GM23338 (cell line): ENCODE measurements at regions not wholly inside any gene's neighbourhood (a gene's known extent, or its start where the extent isn't known, plus 50 kb on each side); places are given as distances from the start of the nearest gene placed in this dataset.

ENCODE experiments used
- ATAC-seq: fragments of 200-7000 bp; cut with Tn5 transposase; 3 replicates; pipeline ENCODE4 v1.9.1; 2020
- DNase-seq: peaks from one replicate; pipeline ENCODE4 v3.0.0-alpha.2; 2015; ENCODE audit warnings: low spot score
- H2AFZ ChIP-seq: fragments of 200-600 bp; sonication (generic); 2 replicates; pipeline ENCODE4 v1.8.0; 2016; ENCODE audit warnings: antibody characterized with exemption, mild to moderate bottlenecking, moderate library complexity
- H3F3A ChIP-seq: fragments of 200-600 bp; sonication (generic); replicated peaks from 2 replicates; pipeline ENCODE4 v1.8.0; 2017; ENCODE audit warnings: antibody characterized with exemption, mixed run types, low read depth
- H3K27ac ChIP-seq: fragments of 200-600 bp; sonication (generic); 2 replicates; pipeline ENCODE4 v1.6.1; 2016; ENCODE audit warnings: low read depth
- H3K27me3 ChIP-seq: fragments of 200-600 bp; sonication (generic); 2 replicates; pipeline ENCODE4 v1.8.0; 2016; ENCODE audit warnings: mild to moderate bottlenecking, mixed run types, moderate library complexity; ENCODE audit not compliant: insufficient read depth
- H3K36me3 ChIP-seq: fragments of 200-600 bp; sonication (generic); 2 replicates; pipeline ENCODE4 v1.8.0; 2016; ENCODE audit warnings: mild to moderate bottlenecking; ENCODE audit not compliant: insufficient read depth
- H3K4me1 ChIP-seq: fragments of 200-600 bp; sonication (generic); 2 replicates; pipeline ENCODE4 v1.8.0; 2016; ENCODE audit warnings: mild to moderate bottlenecking, moderate library complexity; ENCODE audit not compliant: insufficient read depth
- H3K4me2 ChIP-seq: fragments of 200-600 bp; sonication (generic); 2 replicates; pipeline ENCODE4 v1.7.1; 2017; ENCODE audit warnings: mixed run types
- H3K4me3 ChIP-seq: fragments of 200-600 bp; sonication (generic); 2 replicates; pipeline ENCODE4 v1.6.1; 2016; ENCODE audit warnings: mixed run types
- H3K79me2 ChIP-seq: fragments of 200-600 bp; sonication (generic); replicated peaks from 2 replicates; pipeline ENCODE4 v1.8.0; 2017; ENCODE audit warnings: mild to moderate bottlenecking; ENCODE audit not compliant: insufficient read depth
- H3K9me2 ChIP-seq: fragments of 200-600 bp; sonication (generic); 2 replicates; pipeline ENCODE4 v1.8.0; 2017; ENCODE audit not compliant: insufficient read depth
- H4K20me1 ChIP-seq: fragments of 200-600 bp; sonication (generic); replicated peaks from 2 replicates; pipeline ENCODE4 v1.8.0; 2017; ENCODE audit warnings: mild to moderate bottlenecking; ENCODE audit not compliant: insufficient read depth
- H3K27ac Mint-ChIP-seq: 2 replicates; pipeline ENCODE4 v1.8.0; 2020; ENCODE audit warnings: inconsistent platforms, mild to moderate bottlenecking, moderate library complexity, mixed read lengths
- H3K27me3 Mint-ChIP-seq: 3 replicates; pipeline ENCODE4 v1.8.0; 2022; ENCODE audit warnings: low read depth, mild to moderate bottlenecking, moderate library complexity, mixed read lengths, inconsistent platforms; ENCODE audit not compliant: insufficient read depth, poor library complexity
- H3K36me3 Mint-ChIP-seq: 3 replicates; pipeline ENCODE4 v1.8.0; 2021; ENCODE audit warnings: low read depth, mild to moderate bottlenecking, inconsistent platforms, moderate library complexity, mixed read lengths
- H3K4me1 Mint-ChIP-seq: 3 replicates; pipeline ENCODE4 v1.8.0; 2020; ENCODE audit warnings: mild to moderate bottlenecking, inconsistent platforms, mixed read lengths
- H3K4me3 Mint-ChIP-seq: 3 replicates; pipeline ENCODE4 v1.8.0; 2021; ENCODE audit warnings: moderate library complexity, mild to moderate bottlenecking, inconsistent platforms, mixed read lengths
- H3K9me3 Mint-ChIP-seq: 3 replicates; pipeline ENCODE4 v1.8.0; 2020; ENCODE audit warnings: moderate library complexity, mild to moderate bottlenecking, inconsistent platforms, mixed read lengths
- CREB1 ChIP-seq: fragments of 250-450 bp; sonication (Bioruptor Pico); IDR thresholded peaks from 2 replicates; pipeline ENCODE4 v1.5.0; 2020; ENCODE audit warnings: low read depth, mild to moderate bottlenecking, moderate library complexity
- CTCF ChIP-seq, 2 experiments: fragments of 200-600 bp in 1 of 2; sonication (generic) in 1 of 2; conservative IDR thresholded peaks; 2 replicates each; pipeline versions ENCODE4 v1.5.1 to v1.6.1; 2016 to 2017; ENCODE audit warnings: antibody characterized with exemption in 2 of 2, low read depth in 2 of 2, mild to moderate bottlenecking in 2 of 2, moderate library complexity in 1 of 2
- EZH2 ChIP-seq: fragments of 200-600 bp; sonication (generic); IDR thresholded peaks from one replicate; pipeline ENCODE4 v1.8.0; 2017; ENCODE audit warnings: antibody characterized with exemption, mild to moderate bottlenecking, low read depth; ENCODE audit not compliant: unreplicated experiment
- EZH2phosphoT487 ChIP-seq: fragments of 200-600 bp; sonication (generic); IDR thresholded peaks from one replicate; pipeline ENCODE4 v1.8.1; 2018; ENCODE audit warnings: antibody characterized with exemption; ENCODE audit not compliant: unreplicated experiment
- JUNB ChIP-seq: IDR thresholded peaks from one replicate; pipeline ENCODE4 v1.6.1; 2016; ENCODE audit warnings: antibody characterized with exemption; ENCODE audit not compliant: unreplicated experiment
- POLR2AphosphoS5 ChIP-seq: IDR thresholded peaks from 2 replicates; pipeline ENCODE4 v1.6.1; 2016; ENCODE audit warnings: antibody characterized with exemption, low read depth
- ZNF114 ChIP-seq: fragments of 250-450 bp; sonication (Bioruptor Pico); IDR thresholded peaks from 2 replicates; pipeline ENCODE4 v1.5.0; 2020; ENCODE audit warnings: mild to moderate bottlenecking, moderate library complexity
- ZNF462 ChIP-seq: fragments of 250-450 bp; sonication (Bioruptor Pico); IDR thresholded peaks from 2 replicates; pipeline ENCODE4 v1.5.0; 2020; ENCODE audit warnings: mild to moderate bottlenecking, moderate library complexity

GRCh38 chr3:110865934-110866333 is 205.7 kb upstream of the NECTIN3 start:
- Histone ChIP-seq H3K4me3 (no peak overlapping the region), H2AFZ (peak overlapping the region; percentile 13; the same call in 1 of the 2 replicates), H3K36me3 (no peaks in the 10 kb centered on the region), H3K27me3 (no peaks in the 10 kb centered on the region), H4K20me1 (no peaks in the 10 kb centered on the region), H3K4me2 (no peak overlapping the region), H3K79me2 (no peaks in the 10 kb centered on the region), H3K9me2 (peaks cover 11% of the 10 kb centered on the region; the same call in 1 of the 2 replicates), H3K27ac (no peak overlapping the region), H3K4me1 (no peaks in the 10 kb centered on the region), H3F3A (no peaks in the 10 kb centered on the region)
- ATAC-seq: no peak
- no peak for DNase-seq
- Mint-ChIP-seq H3K9me3 (no peaks in the 10 kb centered on the region), H3K4me1 (no peaks in the 10 kb centered on the region), H3K36me3 (no peaks in the 10 kb centered on the region), H3K27me3 (peaks cover 3% of the 10 kb centered on the region), H3K27ac (no peak overlapping the region), H3K4me3 (no peak overlapping the region)
- TF ChIP-seq CTCF (conservative IDR thresholded peaks at IDR 0.05; ENCODE audit: low read depth in 2 of 2): no peak

- no peaks in the 10 kb centered on the region for H4K20me1 ChIP-seq
- no peaks in the 10 kb centered on the region for H3K36me3 Mint-ChIP-seq
- H3K4me3 Mint-ChIP-seq: no peak overlapping the region
- no peak overlapping the region for H3K4me3 ChIP-seq
- H3F3A ChIP-seq: no peaks in the 10 kb centered on the region
- H3K27me3 Mint-ChIP-seq: peaks cover 3% of the 10 kb centered on the region
- no peak overlapping the region for H2AFZ ChIP-seq
- H3K4me1 ChIP-seq: no peaks in the 10 kb centered on the region
- no peak overlapping the region for H3K27ac Mint-ChIP-seq
- H3K9me3 Mint-ChIP-seq: no peaks in the 10 kb centered on the region
- H3K36me3 ChIP-seq: no peaks in the 10 kb centered on the region
- ATAC-seq (no peak), DNase-seq (no peak)
- no peaks in the 10 kb centered on the region for H3K27me3 ChIP-seq
- H3K4me2 ChIP-seq: no peak overlapping the region
- H3K9me2 ChIP-seq: peaks cover 11% of the 10 kb centered on the region; the same call in 1 of the 2 replicates
- H3K4me1 Mint-ChIP-seq: no peaks in the 10 kb centered on the region
- no peaks in the 10 kb centered on the region for H3K79me2 ChIP-seq
- H3K27ac ChIP-seq: no peak overlapping the region
- TF ChIP-seq EZH2phosphoT487 (no peak), ZNF114 (CRISPR knock-in tag) (no peak), CREB1 (CRISPR knock-in tag) (no peak), EZH2 (no peak), CTCF (conservative IDR thresholded peaks at IDR 0.05; ENCODE audit: low read depth in 2 of 2) (no peak), ZNF462 (CRISPR knock-in tag) (no peak), POLR2AphosphoS5 (no peak), JUNB (no peak)
Measured at GRCh38 chr3:110868106-110868505, 203.5 kb upstream of the NECTIN3 start.
